HEK293 (cell line): ENCODE measurements at regions not wholly inside any gene's neighbourhood (a gene's known extent, or its start where the extent isn't known, plus 50 kb on each side); places are given as distances from the start of the nearest gene placed in this dataset.

Experiments used
- CTCF ChIA-PET: fragments of 350-600 bp; formaldehyde crosslinking; extraction: SDS; loops from one replicate; lab custom pipeline; 2021; ENCODE audit warnings: antibody characterized with exemption; lab: Yijun Ruan, JAX
- POLR2A ChIA-PET: fragments of 300-600 bp; formaldehyde crosslinking; extraction: SDS; loops from one replicate; lab custom pipeline; 2020; ENCODE audit warnings: antibody characterized with exemption, inconsistent platforms; lab: Yijun Ruan, JAX
- H3K27ac ChIP-seq: fragments of 200-500 bp; sonication (Bioruptor generic); 2 replicates; pipeline ENCODE4 v1.5.1; 2014; ENCODE audit warnings: low read depth, low read length, control low read depth, inconsistent platforms; ENCODE audit errors: extremely low read depth
- H3K36me3 ChIP-seq, 2 experiments: fragments of 200-500 bp in 1 of 2; sonication (Bioruptor generic) in 1 of 2; 1 replicate in 1 of 2; 2 replicates in 1 of 2; pipeline ENCODE4 v1.5.1; 2014 to 2017; ENCODE audit warnings: inconsistent platforms in 2 of 2, low read length in 2 of 2; ENCODE audit not compliant: control insufficient read depth in 2 of 2, insufficient read depth in 1 of 2
- H3K4me1 ChIP-seq: fragments of 200-500 bp; sonication (Bioruptor generic); 2 replicates; pipeline ENCODE4 v1.5.1; 2014; ENCODE audit warnings: mild to moderate bottlenecking, low read length, inconsistent platforms; ENCODE audit not compliant: control insufficient read depth, insufficient read depth
- H3K4me3 ChIP-seq: 2 replicates; pipeline ENCODE4 v1.5.1; 2011; ENCODE audit warnings: low read depth, mild to moderate bottlenecking, control low read depth, low read length, moderate library complexity
- H3K9me3 ChIP-seq: fragments of 200-500 bp; sonication (Bioruptor generic); 2 replicates; pipeline ENCODE4 v1.5.1; 2014; ENCODE audit warnings: low read depth, low read length, inconsistent platforms; ENCODE audit not compliant: control insufficient read depth, insufficient read depth
- FEZF1 ChIP-seq: fragments of 450-650 bp; formaldehyde crosslinking; IDR thresholded peaks from 2 replicates; pipeline ENCODE4 v1.5.1; 2016; ENCODE audit warnings: missing biosample characterization, missing genetic modification characterization
- GFI1B ChIP-seq: fragments of 450-650 bp; formaldehyde crosslinking; IDR thresholded peaks from 2 replicates; pipeline ENCODE4 v1.5.1; 2016; ENCODE audit warnings: missing biosample characterization, missing genetic modification characterization
- GLI2 ChIP-seq: fragments of 450-650 bp; formaldehyde crosslinking; IDR thresholded peaks from 2 replicates; pipeline ENCODE4; 2017; ENCODE audit warnings: missing biosample characterization, missing genetic modification characterization, low read depth, borderline replicate concordance
- KLF10 ChIP-seq: fragments of 450-650 bp; IDR thresholded peaks from 2 replicates; pipeline ENCODE4 v1.5.1; 2018; ENCODE audit warnings: missing biosample characterization, mild to moderate bottlenecking, missing genetic modification characterization
- SALL2 ChIP-seq: fragments of 450-650 bp; formaldehyde crosslinking; IDR thresholded peaks from 2 replicates; pipeline ENCODE4 v1.5.0; 2017; ENCODE audit warnings: missing biosample characterization, mild to moderate bottlenecking, missing genetic modification characterization, borderline replicate concordance
- SETDB1 ChIP-seq: IDR thresholded peaks from one replicate; pipeline ENCODE4 v1.6.1; 2017; ENCODE audit warnings: mild to moderate bottlenecking, low read length, moderate library complexity, mixed read lengths; ENCODE audit not compliant: insufficient read length
- ZBTB17 ChIP-seq: fragments of 450-650 bp; formaldehyde crosslinking; IDR thresholded peaks from 2 replicates; pipeline ENCODE4 v1.5.1; 2016; ENCODE audit warnings: missing biosample characterization, missing genetic modification characterization
- ZBTB48 ChIP-seq: fragments of 450-650 bp; formaldehyde crosslinking; IDR thresholded peaks from 2 replicates; pipeline ENCODE4 v1.5.1; 2016; ENCODE audit warnings: missing biosample characterization, missing genetic modification characterization
- ZEB2 ChIP-seq: fragments of 450-650 bp; formaldehyde crosslinking; IDR thresholded peaks from 2 replicates; pipeline ENCODE4 v1.5.1; 2016; ENCODE audit warnings: missing biosample characterization, missing genetic modification characterization
- ZFHX2 ChIP-seq: fragments of 450-650 bp; formaldehyde crosslinking; conservative IDR thresholded peaks from 2 replicates; pipeline ENCODE4 v1.5.1; 2016; ENCODE audit warnings: missing biosample characterization, missing genetic modification characterization
- ZNF138 ChIP-seq: fragments of 450-650 bp; formaldehyde crosslinking; IDR thresholded peaks from 2 replicates; pipeline ENCODE4 v1.5.1; 2016; ENCODE audit warnings: missing biosample characterization, missing genetic modification characterization, borderline replicate concordance
- ZNF175 ChIP-seq: fragments of 450-650 bp; formaldehyde crosslinking; IDR thresholded peaks from 2 replicates; pipeline ENCODE4 v1.5.1; 2016; ENCODE audit warnings: missing biosample characterization, missing genetic modification characterization
- ZNF266 ChIP-seq: fragments of 450-650 bp; formaldehyde crosslinking; IDR thresholded peaks from 2 replicates; pipeline ENCODE4 v1.5.1; 2016; ENCODE audit warnings: missing biosample characterization, missing genetic modification characterization, low read depth
- ZNF394 ChIP-seq: fragments of 450-650 bp; formaldehyde crosslinking; IDR thresholded peaks from 2 replicates; pipeline ENCODE4 v1.5.1; 2016; ENCODE audit warnings: missing biosample characterization, missing genetic modification characterization, mild to moderate bottlenecking, moderate library complexity, borderline replicate concordance
- ZNF521 ChIP-seq: fragments of 450-650 bp; formaldehyde crosslinking; IDR thresholded peaks from 2 replicates; pipeline ENCODE4 v1.5.1; 2017; ENCODE audit warnings: missing biosample characterization, mild to moderate bottlenecking, missing genetic modification characterization
- ZNF623 ChIP-seq: fragments of 450-650 bp; formaldehyde crosslinking; IDR thresholded peaks from 2 replicates; pipeline ENCODE4 v1.5.1; 2016; ENCODE audit warnings: missing biosample characterization, missing genetic modification characterization
- ZNF626 ChIP-seq: fragments of 450-650 bp; sonication (Bioruptor Pico); formaldehyde crosslinking; IDR thresholded peaks from 2 replicates; pipeline ENCODE4 v1.5.1; 2018; ENCODE audit warnings: missing biosample characterization, missing genetic modification characterization, inconsistent platforms
- ZNF629 ChIP-seq: fragments of 450-650 bp; formaldehyde crosslinking; IDR thresholded peaks from 2 replicates; pipeline ENCODE4 v1.5.1; 2017; ENCODE audit warnings: missing biosample characterization, missing genetic modification characterization
- ZNF664 ChIP-seq: fragments of 450-650 bp; formaldehyde crosslinking; IDR thresholded peaks from 2 replicates; pipeline ENCODE4 v1.5.1; 2016; ENCODE audit warnings: missing biosample characterization, missing genetic modification characterization
- ZNF830 ChIP-seq: fragments of 450-650 bp; IDR thresholded peaks from 2 replicates; pipeline ENCODE4 v1.5.0; 2018; ENCODE audit warnings: missing biosample characterization, missing genetic modification characterization, low read depth, mild to moderate bottlenecking, moderate library complexity
- TF ChIP-seq, protein P1 (sequence below): fragments of 450-650 bp; formaldehyde crosslinking; IDR thresholded peaks from 2 replicates; pipeline ENCODE4; 2016; ENCODE audit warnings: missing biosample characterization, missing genetic modification characterization
- TF ChIP-seq, protein P2 (sequence below): fragments of 450-650 bp; formaldehyde crosslinking; IDR thresholded peaks from 2 replicates; pipeline ENCODE4 v1.5.1; 2016; ENCODE audit warnings: missing biosample characterization, missing genetic modification characterization
- TF ChIP-seq, protein P3 (sequence below): fragments of 450-650 bp; formaldehyde crosslinking; IDR thresholded peaks from 2 replicates; pipeline ENCODE4 v1.5.1; 2016; ENCODE audit warnings: missing biosample characterization, missing genetic modification characterization, low read depth

DNA sequence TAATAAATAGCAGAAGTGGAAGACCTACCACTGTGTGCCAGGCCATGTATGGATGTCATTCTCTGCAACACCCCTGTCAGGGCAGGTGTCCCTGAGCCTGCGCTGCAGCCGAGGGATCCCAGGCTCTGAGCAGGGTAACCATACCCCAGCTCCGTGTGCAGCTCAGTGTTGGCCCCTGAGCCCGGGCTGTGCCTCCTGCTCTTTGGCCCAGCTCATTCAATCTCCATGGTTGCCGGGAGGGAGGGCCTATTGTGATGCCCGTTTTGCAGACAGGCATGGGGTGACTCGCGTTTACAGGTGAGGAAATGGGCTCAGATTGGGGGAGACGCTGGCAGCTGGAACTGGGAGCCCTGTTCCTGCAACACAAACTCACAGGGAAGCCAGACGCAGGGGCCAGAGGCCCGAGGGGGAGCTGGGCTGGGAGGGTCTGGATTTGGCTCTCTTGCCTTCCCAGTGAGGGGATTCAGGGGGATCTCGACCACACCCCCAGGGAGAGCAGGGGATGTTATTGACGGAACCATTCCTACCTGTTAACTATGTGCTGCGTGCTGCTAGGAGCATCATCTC is 190.5 kb downstream of the IRF8 start:
- H3K27ac ChIP-seq, result no peak overlapping the region
- CTCF ChIA-PET, result interaction anchor here (2.4 kb wide), 1 partner anchor 431 kb away, joined by 6 read pairs; no protein-coding TSS in a partner anchor

DNA sequence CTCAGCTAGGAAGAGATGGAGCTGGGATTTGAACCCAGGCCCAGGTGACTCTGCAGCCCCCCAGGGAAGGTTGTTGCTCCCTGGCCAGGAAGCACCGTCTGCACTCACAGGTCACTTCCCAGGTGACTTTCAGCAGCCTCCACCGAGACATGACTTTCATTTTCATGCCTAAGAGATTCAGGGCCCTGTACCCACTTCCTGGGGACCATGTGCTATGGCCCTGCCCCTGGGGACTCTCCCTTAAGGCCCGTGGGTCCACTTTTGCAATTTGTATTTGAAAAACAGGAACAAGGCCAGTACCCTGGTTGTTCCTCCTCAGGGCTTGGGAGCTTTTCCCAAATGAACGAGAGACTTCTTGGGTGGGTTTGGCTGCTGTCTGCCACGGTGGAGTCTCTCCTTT is 191.0 kb downstream of the IRF8 start:
- POLR2A ChIA-PET, result no interaction called here
- no peaks in the 10 kb centered on the region for H3K4me1 ChIP-seq
- CTCF ChIA-PET, result no interaction called here
- TF ChIP-seq ZNF626 (tag by site-specific recombination) (no peak), ZEB2 (tag by site-specific recombination) (no peak), ZNF629 (tag by site-specific recombination) (no peak), KLF10 (tag by site-specific recombination) (no peak), ZNF138 (no peak), ZNF394 (tag by site-specific recombination) (no peak), ZNF830 (tag by site-specific recombination) (no peak), SALL2 (no peak), ZBTB17 (tag by site-specific recombination) (no peak)
- TF ChIP-seq, protein P1, sequence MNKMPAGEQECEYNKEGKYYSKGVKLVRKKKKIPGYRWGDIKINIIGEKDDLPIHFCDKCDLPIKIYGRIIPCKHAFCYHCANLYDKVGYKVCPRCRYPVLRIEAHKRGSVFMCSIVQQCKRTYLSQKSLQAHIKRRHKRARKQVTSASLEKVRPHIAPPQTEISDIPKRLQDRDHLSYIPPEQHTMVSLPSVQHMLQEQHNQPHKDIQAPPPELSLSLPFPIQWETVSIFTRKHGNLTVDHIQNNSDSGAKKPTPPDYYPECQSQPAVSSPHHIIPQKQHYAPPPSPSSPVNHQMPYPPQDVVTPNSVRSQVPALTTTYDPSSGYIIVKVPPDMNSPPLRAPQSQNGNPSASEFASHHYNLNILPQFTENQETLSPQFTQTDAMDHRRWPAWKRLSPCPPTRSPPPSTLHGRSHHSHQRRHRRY (tag by site-specific recombination), result no peak
- TF ChIP-seq, protein P2, sequence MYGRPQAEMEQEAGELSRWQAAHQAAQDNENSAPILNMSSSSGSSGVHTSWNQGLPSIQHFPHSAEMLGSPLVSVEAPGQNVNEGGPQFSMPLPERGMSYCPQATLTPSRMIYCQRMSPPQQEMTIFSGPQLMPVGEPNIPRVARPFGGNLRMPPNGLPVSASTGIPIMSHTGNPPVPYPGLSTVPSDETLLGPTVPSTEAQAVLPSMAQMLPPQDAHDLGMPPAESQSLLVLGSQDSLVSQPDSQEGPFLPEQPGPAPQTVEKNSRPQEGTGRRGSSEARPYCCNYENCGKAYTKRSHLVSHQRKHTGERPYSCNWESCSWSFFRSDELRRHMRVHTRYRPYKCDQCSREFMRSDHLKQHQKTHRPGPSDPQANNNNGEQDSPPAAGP, result no peak
- no peak overlapping the region for H3K27ac ChIP-seq
- H3K36me3 ChIP-seq, result no peaks in the 10 kb centered on the region
- no peaks in the 10 kb centered on the region for H3K9me3 ChIP-seq
- H3K4me3 ChIP-seq, result no peak overlapping the region

More for the DNA sequence above, 190.5 kb downstream of the IRF8 start:
- no peak for TF ChIP-seq SETDB1
- no peak for TF ChIP-seq ZNF623
- no peak for TF ChIP-seq ZNF266 (tag by site-specific recombination)
- TF ChIP-seq ZFHX2 (tag by site-specific recombination), result no peak
- TF ChIP-seq ZBTB48 (tag by site-specific recombination), result no peak
- no peak for TF ChIP-seq ZNF175 (tag by site-specific recombination)
- no peak overlapping the region for H3K4me3 ChIP-seq
- no peaks in the 10 kb centered on the region for H3K4me1 ChIP-seq
- H3K9me3 ChIP-seq, result no peaks in the 10 kb centered on the region
- POLR2A ChIA-PET, result no interaction called here
- no peaks in the 10 kb centered on the region for H3K36me3 ChIP-seq

DNA sequence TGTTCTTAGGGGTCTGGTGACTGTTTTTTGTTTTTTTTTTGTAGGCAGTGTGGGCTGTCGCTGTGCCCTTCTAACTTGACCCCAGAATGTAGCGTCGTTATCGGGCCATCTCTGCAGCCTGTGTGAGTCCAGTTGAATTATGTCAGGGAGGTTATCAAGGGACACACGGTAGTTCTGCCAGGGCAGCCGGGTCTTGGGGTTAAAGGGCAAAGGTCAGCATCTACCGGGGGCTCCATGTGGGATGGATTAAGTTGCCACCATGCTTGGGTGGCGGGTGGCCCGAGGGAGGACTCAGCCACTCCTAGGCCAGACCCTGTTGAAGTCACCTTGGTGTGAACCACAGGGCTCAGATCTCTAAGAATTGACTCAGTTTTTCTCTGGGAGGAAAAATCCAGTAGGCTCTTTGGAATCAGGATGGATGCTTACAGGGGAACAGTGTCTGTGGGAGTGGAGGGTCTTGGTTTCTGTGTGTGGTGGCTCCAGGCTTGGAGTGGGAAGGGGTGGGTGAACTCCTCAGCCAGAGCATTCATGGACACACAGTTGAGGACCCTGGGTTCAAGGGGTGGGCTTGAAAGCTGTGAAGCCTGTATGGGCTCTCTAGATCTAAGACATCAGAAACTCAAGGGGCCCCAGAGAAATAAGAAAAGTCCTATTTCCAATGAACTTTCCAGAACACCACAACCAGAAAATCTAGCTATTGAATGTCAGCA is 191.7 kb downstream of the IRF8 start:
- ChIA-PET CTCF (interaction anchor here (0.6 kb wide), 1 partner anchor 285 kb away, joined by 3 read pairs; no protein-coding TSS in a partner anchor), POLR2A (no interaction called here)

More for the DNA sequence above, 191.7 kb downstream of the IRF8 start:
- Histone ChIP-seq H3K27ac (no peak overlapping the region), H3K4me1 (no peaks in the 10 kb centered on the region), H3K4me3 (no peak overlapping the region), H3K36me3 (no peaks in the 10 kb centered on the region), H3K9me3 (no peaks in the 10 kb centered on the region)
- TF ChIP-seq ZNF664 (tag by site-specific recombination), result no peak
- TF ChIP-seq ZNF830 (tag by site-specific recombination), result no peak
- TF ChIP-seq GLI2, result no peak
- TF ChIP-seq GFI1B (tag by site-specific recombination), result no peak
- TF ChIP-seq, protein P3, sequence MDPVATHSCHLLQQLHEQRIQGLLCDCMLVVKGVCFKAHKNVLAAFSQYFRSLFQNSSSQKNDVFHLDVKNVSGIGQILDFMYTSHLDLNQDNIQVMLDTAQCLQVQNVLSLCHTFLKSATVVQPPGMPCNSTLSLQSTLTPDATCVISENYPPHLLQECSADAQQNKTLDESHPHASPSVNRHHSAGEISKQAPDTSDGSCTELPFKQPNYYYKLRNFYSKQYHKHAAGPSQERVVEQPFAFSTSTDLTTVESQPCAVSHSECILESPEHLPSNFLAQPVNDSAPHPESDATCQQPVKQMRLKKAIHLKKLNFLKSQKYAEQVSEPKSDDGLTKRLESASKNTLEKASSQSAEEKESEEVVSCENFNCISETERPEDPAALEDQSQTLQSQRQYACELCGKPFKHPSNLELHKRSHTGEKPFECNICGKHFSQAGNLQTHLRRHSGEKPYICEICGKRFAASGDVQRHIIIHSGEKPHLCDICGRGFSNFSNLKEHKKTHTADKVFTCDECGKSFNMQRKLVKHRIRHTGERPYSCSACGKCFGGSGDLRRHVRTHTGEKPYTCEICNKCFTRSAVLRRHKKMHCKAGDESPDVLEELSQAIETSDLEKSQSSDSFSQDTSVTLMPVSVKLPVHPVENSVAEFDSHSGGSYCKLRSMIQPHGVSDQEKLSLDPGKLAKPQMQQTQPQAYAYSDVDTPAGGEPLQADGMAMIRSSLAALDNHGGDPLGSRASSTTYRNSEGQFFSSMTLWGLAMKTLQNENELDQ (tag by site-specific recombination), result no peak
- TF ChIP-seq ZNF521 (tag by site-specific recombination), result no peak
- no peak for TF ChIP-seq FEZF1 (tag by site-specific recombination)
- no peak for TF ChIP-seq SETDB1
